Cardiac fibroblast (primary cell): ENCODE measurements at regions not wholly inside any gene's neighbourhood (a gene's known extent, or its start where the extent isn't known, plus 50 kb on each side); places are given as distances from the start of the nearest gene placed in this dataset.
"Not testable (repeated sequence)": the region's sequence is repeated elsewhere in the genome, so short reads cannot be mapped to it uniquely, and the experiment has no call there.

Experiments
- DNase-seq, 2 donors: peaks; one replicate each; pipeline versions ENCODE4 v3.0.0 to v3.0.0-alpha.2; 2010; ENCODE audit warnings: low read depth in 2 of 2
- H3K4me3 ChIP-seq, 2 donors: replicated peaks in 1 of 2; 1 replicate in 1 of 2; 2 replicates in 1 of 2; pipeline ENCODE4 v1.5.1; 2011; ENCODE audit warnings: low read depth in 2 of 2, low read length in 2 of 2, mild to moderate bottlenecking in 2 of 2, moderate library complexity in 1 of 2
- CTCF ChIP-seq: IDR thresholded peaks from one replicate; pipeline ENCODE4 v1.5.1; 2011; ENCODE audit warnings: low read depth, mild to moderate bottlenecking, low read length, inconsistent platforms

- H3K4me3 ChIP-seq, result not testable (repeated sequence)
- peak; percentile 20 for TF ChIP-seq CTCF
- peak; percentile 61 to 68 for DNase-seq
Measured at GRCh38 chr5:1598950-1599737, 75.4 kb upstream of the LPCAT1 start.

DNA sequence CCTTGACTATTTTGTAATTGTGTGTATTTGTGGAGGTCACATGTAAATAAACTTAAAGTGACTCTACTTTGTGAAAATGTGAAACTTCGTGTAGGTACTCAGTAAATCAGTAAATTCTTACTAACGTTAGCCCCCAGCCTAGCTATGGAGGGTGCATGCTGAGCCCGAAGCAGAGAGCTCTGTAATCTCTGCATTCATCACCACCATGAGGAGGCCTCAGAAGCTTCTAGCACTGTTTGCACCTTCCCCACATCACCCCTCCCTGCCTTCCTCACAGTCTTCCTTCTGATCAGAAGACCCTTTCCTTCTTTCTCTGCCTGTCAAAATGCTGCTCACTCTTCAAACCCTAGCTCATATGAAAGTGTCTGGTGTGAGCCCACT lies 73.3 kb upstream of the LPCAT1 start:
- H3K4me3 ChIP-seq, result peak overlapping the region in 1 of 2 donors; percentile 45
- peak in 1 of 2 donors; percentile 8 for DNase-seq

DNA sequence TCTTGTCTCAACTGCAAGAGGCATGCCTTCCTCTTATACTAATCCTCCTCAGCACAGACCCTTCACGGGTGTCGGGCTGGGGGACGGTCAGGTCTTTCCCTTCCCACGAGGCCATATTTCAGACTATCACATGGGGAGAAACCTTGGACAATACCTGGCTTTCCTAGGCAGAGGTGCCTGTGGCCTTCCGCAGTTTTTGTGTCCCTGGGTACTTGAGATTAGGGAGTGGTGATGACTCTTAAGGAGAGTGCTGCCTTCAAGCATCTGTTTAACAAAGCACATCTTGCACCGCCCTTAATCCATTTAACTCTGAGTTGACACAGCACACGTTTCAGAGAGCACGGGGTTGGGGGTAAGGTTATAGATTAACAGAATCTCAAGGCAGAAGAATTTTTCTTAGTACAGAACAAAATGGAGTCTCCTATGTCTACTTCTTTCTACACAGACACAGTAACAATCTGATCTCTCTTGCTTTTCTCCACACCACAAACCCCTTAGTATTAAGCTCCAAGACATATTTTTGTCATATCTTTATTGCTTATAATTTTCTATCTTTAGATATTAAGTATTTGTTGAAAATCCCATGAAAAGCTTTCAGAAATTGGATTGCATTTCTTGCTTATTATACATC lies 72.8 kb upstream of the LPCAT1 start:
- not testable (repeated sequence) for DNase-seq, H3K4me3 ChIP-seq

GRCh38 chr5:1594357-1595106 lies 70.8 kb upstream of the LPCAT1 start:
- peak; percentile 34 for TF ChIP-seq CTCF
- peak overlapping the region; percentile 59 to 66 for H3K4me3 ChIP-seq
- DNase-seq, result peak; percentile 38 to 75

DNA sequence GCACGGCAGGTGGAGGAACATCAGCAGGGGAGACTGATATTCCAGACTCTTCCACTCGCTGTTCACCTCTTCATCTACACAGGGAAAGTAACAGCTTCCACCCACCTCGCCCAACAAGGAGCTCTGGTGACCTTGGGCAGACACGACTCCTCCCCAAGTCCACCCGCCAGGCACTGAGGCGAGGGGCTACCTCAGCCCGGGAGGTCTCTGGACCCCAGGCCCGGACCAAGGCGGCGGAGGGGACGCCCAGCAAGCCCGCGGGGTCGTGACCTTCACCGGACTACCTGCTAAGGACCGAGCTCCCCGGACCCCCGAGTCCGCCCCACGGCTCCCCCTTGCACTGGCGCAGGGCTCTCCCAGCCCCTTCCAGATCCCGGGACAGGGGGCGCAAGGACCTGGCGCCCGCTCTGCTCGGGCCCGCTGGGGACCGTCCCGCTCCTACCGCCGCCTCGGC lies 70.2 kb upstream of the LPCAT1 start:
- peak overlapping the region; percentile 59 to 66 for H3K4me3 ChIP-seq

DNA sequence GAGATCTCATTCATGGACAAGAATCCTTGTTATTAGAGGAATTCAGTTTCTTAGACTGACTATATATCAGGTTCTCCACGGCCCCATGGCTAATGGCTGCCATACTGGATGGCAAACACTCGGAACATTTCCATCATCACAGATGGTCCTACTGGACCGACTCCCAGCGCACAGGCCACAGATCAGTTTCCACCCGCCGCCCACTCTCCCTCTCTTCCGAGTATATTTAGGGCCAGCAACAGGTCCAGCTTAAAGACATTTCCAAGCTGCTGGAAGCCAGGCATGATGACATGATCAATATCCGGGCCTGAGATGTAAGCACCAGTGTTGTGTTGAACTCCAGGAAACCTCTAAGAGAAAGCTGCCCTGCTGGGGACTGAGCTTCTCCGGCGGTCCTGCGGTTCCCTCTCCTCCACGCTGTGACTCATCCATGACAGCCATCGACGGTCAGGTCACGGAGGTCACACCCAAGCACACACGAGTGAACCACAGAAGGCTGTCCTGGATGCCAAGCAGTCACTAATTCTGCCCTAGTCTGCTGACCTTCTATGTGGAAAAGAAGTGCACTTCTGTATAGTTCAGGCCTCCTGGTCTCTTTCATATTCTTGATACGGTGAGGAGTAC lies 64.4 kb upstream of the LPCAT1 start:
- not testable (repeated sequence) for H3K4me3 ChIP-seq, DNase-seq

More for the DNA sequence above, 70.2 kb upstream of the LPCAT1 start:
- TF ChIP-seq CTCF, result no peak
- DNase-seq, result no peak

- DNase-seq, result peak in 1 of 2 donors; percentile 35
- not testable (repeated sequence) for H3K4me3 ChIP-seq
Measured at GRCh38 chr5:1583081-1583875, 59.5 kb upstream of the LPCAT1 start.

GRCh38 chr5:1579389-1579788 lies 55.6 kb upstream of the LPCAT1 start:
- DNase-seq, result not testable (repeated sequence)

DNA sequence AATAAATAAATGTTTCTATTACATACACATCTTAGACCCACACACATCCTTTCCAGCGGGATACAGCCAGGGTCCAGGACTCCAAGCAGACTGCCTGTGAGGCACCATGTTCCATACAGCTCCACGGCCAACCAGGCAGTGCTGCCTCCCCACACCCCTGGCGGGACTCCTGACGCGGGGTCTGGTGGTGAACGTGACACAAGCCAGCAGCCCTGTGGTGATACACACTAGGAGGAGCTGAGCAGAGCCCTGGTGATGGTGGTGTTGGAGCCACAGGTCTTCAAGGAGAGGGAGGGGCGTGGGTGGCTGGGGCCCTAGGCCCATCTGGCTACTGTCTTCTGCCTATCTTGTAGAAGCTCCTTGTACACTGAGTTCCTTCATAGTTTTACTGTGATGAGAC lies 53.1 kb upstream of the LPCAT1 start:
- not testable (repeated sequence) for H3K4me3 ChIP-seq, DNase-seq

More at GRCh38 chr5:1579389-1579788, 55.6 kb upstream of the LPCAT1 start:
- not testable (repeated sequence) for H3K4me3 ChIP-seq

DNA sequence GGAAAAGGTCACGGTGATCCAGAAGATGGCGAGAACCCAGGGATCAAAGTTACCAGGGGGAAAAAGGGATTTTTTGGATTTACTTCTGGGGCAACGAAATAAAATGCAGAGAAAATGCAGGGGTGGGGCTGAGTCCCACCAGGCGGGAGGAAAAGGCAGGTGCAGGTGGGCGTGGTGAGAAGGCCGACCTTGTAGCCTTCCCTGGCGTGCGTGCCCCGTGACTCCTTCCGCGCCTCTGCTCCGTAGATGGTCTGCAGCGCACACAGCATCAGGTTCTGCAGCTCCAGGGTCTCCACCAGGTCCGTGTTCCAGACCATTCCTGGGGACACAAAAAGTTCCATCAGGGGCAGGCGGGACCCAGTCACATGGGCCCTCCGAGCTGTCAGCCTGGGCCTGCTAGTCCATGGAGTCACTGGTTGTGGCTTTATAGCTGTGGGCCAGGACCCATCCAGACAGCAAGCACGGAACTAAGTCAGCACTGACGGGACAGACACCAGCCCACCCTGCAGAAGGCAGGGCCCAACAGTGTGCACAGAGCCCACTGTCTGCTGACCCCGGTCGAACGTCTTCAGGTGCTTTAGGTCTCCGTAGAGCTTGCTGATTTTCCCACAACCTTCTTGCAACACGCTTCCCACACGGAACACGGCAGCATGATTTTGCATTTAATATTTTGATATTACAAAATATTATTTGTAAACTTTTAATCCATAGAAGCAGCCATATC lies 52.4 kb upstream of the LPCAT1 start:
- not testable (repeated sequence) for DNase-seq, H3K4me3 ChIP-seq

- DNase-seq, H3K4me3 ChIP-seq: not testable (repeated sequence)
Measured at GRCh38 chr5:1575491-1575890, 51.7 kb upstream of the LPCAT1 start.

- not testable (repeated sequence) for DNase-seq, H3K4me3 ChIP-seq
Measured at GRCh38 chr5:1574023-1574318, 50.2 kb upstream of the LPCAT1 start.
